ENCODE measurements at regions not wholly inside any gene's neighbourhood (a gene's known extent, or its start where the extent isn't known, plus 50 kb on each side); places are given as distances from the start of the nearest gene placed in this dataset.

DNA sequence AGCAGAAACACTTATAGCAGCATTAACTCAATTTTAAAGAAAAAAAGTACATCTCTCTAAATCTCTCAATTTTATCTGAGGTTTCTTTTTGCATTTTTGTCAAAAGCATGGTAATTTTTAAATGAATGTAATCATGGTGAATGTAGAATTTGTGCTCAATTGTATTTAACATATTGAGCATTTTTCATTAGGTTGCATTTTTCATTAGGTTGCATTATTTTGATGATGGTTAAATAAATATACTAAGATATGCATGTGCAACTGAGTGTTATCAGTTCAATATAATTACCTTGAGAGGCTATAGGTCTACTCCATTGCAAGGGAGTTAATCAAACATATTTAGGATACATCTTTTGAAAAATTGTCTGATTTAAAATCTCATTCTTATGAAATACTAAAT lies 355.1 kb upstream of the SPTLC3 start:
- Histone ChIP-seq H3K9me3 (ENCODE audit: control insufficient read depth in 4 of 4, low read length in 3 of 4) (no peaks in the 10 kb centered on the region), H3K27ac (ENCODE audit: low read depth in 1 of 2, low read length in 2 of 2) (no peak overlapping the region), H3K9ac (ENCODE audit: low read depth in 1 of 2, low read length in 2 of 2) (no peak overlapping the region), H3K27me3 (ENCODE audit: control insufficient read depth in 4 of 4, insufficient read depth in 4 of 4, low read length in 3 of 4) (peaks cover 0 to 2% (median 0%) of the 10 kb centered on the region in 4 donors), H3K4me1 (ENCODE audit: control insufficient read depth in 4 of 4, insufficient read depth in 4 of 4, low read length in 3 of 4) (no peaks in the 10 kb centered on the region), H3K36me3 (ENCODE audit: control insufficient read depth in 4 of 4, insufficient read depth in 3 of 4, low read depth in 1 of 4, low read length in 3 of 4) (no peaks in the 10 kb centered on the region), H3K4me3 (ENCODE audit: low read depth in 1 of 3, low read length in 3 of 3) (no peak overlapping the region)
- DNase-seq (ENCODE audit: low spot score) = no peak
- TF ChIP-seq YY1 (IDR thresholded peaks at IDR 0.05) (no peak), JUND (IDR thresholded peaks at IDR 0.05) (no peak), NR2F2 (IDR thresholded peaks at IDR 0.05) (no peak), RAD21 (IDR thresholded peaks at IDR 0.05) (no peak), HNF4G (IDR thresholded peaks at IDR 0.05) (no peak), TAF1 (conservative IDR thresholded peaks at IDR 0.05) (no peak), GABPA (IDR thresholded peaks at IDR 0.05 in 1 of 2, conservative IDR thresholded peaks at IDR 0.05 in 1 of 2) (no peak), RXRA (IDR thresholded peaks at IDR 0.05) (no peak), SP1 (IDR thresholded peaks at IDR 0.05) (no peak)
- TF ChIP-seq, protein P1, sequence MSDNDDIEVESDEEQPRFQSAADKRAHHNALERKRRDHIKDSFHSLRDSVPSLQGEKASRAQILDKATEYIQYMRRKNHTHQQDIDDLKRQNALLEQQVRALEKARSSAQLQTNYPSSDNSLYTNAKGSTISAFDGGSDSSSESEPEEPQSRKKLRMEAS (IDR thresholded peaks at IDR 0.05) = no peak
- TF ChIP-seq, protein P2, sequence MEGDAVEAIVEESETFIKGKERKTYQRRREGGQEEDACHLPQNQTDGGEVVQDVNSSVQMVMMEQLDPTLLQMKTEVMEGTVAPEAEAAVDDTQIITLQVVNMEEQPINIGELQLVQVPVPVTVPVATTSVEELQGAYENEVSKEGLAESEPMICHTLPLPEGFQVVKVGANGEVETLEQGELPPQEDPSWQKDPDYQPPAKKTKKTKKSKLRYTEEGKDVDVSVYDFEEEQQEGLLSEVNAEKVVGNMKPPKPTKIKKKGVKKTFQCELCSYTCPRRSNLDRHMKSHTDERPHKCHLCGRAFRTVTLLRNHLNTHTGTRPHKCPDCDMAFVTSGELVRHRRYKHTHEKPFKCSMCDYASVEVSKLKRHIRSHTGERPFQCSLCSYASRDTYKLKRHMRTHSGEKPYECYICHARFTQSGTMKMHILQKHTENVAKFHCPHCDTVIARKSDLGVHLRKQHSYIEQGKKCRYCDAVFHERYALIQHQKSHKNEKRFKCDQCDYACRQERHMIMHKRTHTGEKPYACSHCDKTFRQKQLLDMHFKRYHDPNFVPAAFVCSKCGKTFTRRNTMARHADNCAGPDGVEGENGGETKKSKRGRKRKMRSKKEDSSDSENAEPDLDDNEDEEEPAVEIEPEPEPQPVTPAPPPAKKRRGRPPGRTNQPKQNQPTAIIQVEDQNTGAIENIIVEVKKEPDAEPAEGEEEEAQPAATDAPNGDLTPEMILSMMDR (IDR thresholded peaks at IDR 0.05; ENCODE audit: low read depth, low read length, missing input control) = no peak

DNA sequence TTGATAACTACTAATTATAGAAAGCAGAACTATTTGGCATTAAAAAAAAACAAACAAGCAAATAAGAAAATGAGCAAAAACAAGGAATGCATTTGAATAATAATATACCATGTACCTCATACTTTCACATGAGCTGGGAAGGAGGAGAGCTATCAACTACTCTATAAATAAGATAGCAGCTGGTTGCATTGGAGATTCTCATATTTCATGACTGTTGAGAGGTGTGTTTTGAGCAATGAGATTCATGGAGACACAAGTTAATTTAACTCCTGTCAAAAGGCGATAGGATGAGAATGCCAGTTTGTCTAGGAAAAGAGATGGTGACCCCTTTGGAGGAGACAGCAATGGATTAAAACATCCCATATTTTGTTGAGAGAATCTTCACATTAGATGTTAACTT lies 348.8 kb upstream of the SPTLC3 start:
- H3K9me3 ChIP-seq (ENCODE audit: control insufficient read depth in 4 of 4, low read length in 3 of 4) = peaks cover 0 to 1% (median 0%) of the 10 kb centered on the region in 4 donors
- H3K9ac ChIP-seq (ENCODE audit: low read depth in 1 of 2, low read length in 2 of 2) = no peak overlapping the region
- 82% methylated on average over 1 of the region's 1 CpG for WGBS
- DNase-seq (ENCODE audit: low spot score) = no peak
- no peak overlapping the region for H3K27ac ChIP-seq (ENCODE audit: low read depth in 1 of 2, low read length in 2 of 2)
- no peak overlapping the region for H3K4me3 ChIP-seq (ENCODE audit: low read depth in 1 of 3, low read length in 3 of 3)
- H3K36me3 ChIP-seq (ENCODE audit: control insufficient read depth in 4 of 4, insufficient read depth in 3 of 4, low read depth in 1 of 4, low read length in 3 of 4) = no peaks in the 10 kb centered on the region
- no peaks in the 10 kb centered on the region for H3K4me1 ChIP-seq (ENCODE audit: control insufficient read depth in 4 of 4, insufficient read depth in 4 of 4, low read length in 3 of 4)
- TF ChIP-seq NR2F2 (IDR thresholded peaks at IDR 0.05) = no peak
- TF ChIP-seq YY1 (IDR thresholded peaks at IDR 0.05) = no peak
- TF ChIP-seq, protein P3, sequence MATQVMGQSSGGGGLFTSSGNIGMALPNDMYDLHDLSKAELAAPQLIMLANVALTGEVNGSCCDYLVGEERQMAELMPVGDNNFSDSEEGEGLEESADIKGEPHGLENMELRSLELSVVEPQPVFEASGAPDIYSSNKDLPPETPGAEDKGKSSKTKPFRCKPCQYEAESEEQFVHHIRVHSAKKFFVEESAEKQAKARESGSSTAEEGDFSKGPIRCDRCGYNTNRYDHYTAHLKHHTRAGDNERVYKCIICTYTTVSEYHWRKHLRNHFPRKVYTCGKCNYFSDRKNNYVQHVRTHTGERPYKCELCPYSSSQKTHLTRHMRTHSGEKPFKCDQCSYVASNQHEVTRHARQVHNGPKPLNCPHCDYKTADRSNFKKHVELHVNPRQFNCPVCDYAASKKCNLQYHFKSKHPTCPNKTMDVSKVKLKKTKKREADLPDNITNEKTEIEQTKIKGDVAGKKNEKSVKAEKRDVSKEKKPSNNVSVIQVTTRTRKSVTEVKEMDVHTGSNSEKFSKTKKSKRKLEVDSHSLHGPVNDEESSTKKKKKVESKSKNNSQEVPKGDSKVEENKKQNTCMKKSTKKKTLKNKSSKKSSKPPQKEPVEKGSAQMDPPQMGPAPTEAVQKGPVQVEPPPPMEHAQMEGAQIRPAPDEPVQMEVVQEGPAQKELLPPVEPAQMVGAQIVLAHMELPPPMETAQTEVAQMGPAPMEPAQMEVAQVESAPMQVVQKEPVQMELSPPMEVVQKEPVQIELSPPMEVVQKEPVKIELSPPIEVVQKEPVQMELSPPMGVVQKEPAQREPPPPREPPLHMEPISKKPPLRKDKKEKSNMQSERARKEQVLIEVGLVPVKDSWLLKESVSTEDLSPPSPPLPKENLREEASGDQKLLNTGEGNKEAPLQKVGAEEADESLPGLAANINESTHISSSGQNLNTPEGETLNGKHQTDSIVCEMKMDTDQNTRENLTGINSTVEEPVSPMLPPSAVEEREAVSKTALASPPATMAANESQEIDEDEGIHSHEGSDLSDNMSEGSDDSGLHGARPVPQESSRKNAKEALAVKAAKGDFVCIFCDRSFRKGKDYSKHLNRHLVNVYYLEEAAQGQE (IDR thresholded peaks at IDR 0.05) = no peak
- TF ChIP-seq FOXA2 (IDR thresholded peaks at IDR 0.05) = no peak
- no peak for TF ChIP-seq SP1 (IDR thresholded peaks at IDR 0.05)
- TF ChIP-seq, protein P4, sequence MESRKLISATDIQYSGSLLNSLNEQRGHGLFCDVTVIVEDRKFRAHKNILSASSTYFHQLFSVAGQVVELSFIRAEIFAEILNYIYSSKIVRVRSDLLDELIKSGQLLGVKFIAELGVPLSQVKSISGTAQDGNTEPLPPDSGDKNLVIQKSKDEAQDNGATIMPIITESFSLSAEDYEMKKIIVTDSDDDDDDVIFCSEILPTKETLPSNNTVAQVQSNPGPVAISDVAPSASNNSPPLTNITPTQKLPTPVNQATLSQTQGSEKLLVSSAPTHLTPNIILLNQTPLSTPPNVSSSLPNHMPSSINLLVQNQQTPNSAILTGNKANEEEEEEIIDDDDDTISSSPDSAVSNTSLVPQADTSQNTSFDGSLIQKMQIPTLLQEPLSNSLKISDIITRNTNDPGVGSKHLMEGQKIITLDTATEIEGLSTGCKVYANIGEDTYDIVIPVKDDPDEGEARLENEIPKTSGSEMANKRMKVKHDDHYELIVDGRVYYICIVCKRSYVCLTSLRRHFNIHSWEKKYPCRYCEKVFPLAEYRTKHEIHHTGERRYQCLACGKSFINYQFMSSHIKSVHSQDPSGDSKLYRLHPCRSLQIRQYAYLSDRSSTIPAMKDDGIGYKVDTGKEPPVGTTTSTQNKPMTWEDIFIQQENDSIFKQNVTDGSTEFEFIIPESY (IDR thresholded peaks at IDR 0.05) = no peak
- TF ChIP-seq RAD21 (IDR thresholded peaks at IDR 0.05) = no peak
- no peak for TF ChIP-seq JUND (IDR thresholded peaks at IDR 0.05)
- TF ChIP-seq, protein P5, sequence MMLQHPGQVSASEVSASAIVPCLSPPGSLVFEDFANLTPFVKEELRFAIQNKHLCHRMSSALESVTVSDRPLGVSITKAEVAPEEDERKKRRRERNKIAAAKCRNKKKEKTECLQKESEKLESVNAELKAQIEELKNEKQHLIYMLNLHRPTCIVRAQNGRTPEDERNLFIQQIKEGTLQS (IDR thresholded peaks at IDR 0.05) = no peak
- TF ChIP-seq HNF4A (conservative IDR thresholded peaks at IDR 0.05) = no peak
- TF ChIP-seq, protein P1 (IDR thresholded peaks at IDR 0.05) = no peak
- TF ChIP-seq HNF4G (IDR thresholded peaks at IDR 0.05) = no peak
- no peak for TF ChIP-seq RXRA (IDR thresholded peaks at IDR 0.05)
- no peak for TF ChIP-seq GABPA (IDR thresholded peaks at IDR 0.05 in 1 of 2, conservative IDR thresholded peaks at IDR 0.05 in 1 of 2)
- peaks cover 0 to 4% (median 0%) of the 10 kb centered on the region in 4 donors for H3K27me3 ChIP-seq (ENCODE audit: control insufficient read depth in 4 of 4, insufficient read depth in 4 of 4, low read length in 3 of 4)
